Progenitor cell of endocrine pancreas (in vitro differentiated cells): ENCODE measurements at regions not wholly inside any gene's neighbourhood (a gene's known extent, or its start where the extent isn't known, plus 50 kb on each side); places are given as distances from the start of the nearest gene placed in this dataset.

Experiments used
- DNase-seq: peaks from one replicate; pipeline ENCODE4 v3.0.0; 2021; ENCODE audit warnings: low spot score; ENCODE audit not compliant: unreplicated experiment
- H3K27ac Mint-ChIP-seq: 2 replicates; pipeline ENCODE4 v1.8.0; 2021; ENCODE audit warnings: mild to moderate bottlenecking, moderate library complexity, mixed read lengths
- H3K27me3 Mint-ChIP-seq: 2 replicates; pipeline ENCODE4 v1.8.0; 2021; ENCODE audit warnings: mixed read lengths
- H3K36me3 Mint-ChIP-seq: 2 replicates; pipeline ENCODE4 v1.8.0; 2022; ENCODE audit warnings: mixed read lengths; ENCODE audit not compliant: insufficient read depth
- H3K4me1 Mint-ChIP-seq: 2 replicates; pipeline ENCODE4 v1.8.0; 2021; ENCODE audit warnings: low read depth, mixed read lengths
- H3K4me3 Mint-ChIP-seq: 2 replicates; pipeline ENCODE4 v1.8.0; 2021; ENCODE audit warnings: low read depth, mild to moderate bottlenecking, moderate library complexity, mixed read lengths
- H3K9me3 Mint-ChIP-seq: 2 replicates; pipeline ENCODE4 v1.8.0; 2021; ENCODE audit warnings: low read depth, mixed read lengths
- TF ChIP-seq, protein P1 (sequence below): fragments of 200-600 bp; sonication (generic); IDR thresholded peaks from one replicate; pipeline ENCODE4 v1.5.0; 2021; ENCODE audit warnings: antibody characterized with exemption, mild to moderate bottlenecking; ENCODE audit not compliant: unreplicated experiment

DNA sequence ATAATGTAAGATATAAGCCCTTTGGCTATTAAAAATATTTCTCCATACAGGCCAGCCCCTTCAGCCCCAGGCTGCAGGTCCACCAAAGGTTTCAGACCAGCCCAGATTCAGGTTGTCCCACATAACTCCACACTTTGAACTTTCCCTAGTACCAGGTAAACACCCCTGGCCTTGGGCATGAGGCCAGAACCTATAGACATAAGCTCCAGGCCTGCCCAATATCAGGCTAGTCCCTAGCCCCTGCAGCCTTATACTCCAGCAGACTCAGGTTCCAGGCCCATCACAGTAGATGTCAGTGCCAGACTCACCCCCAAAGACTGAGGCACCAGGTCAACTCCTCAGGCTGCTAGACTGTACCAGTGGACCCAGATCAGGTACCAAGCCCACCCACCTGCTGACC is 178.5 kb upstream of the DAAM1 start:
- Mint-ChIP-seq H3K36me3 (peaks cover 2% of the 10 kb centered on the region), H3K4me3 (no peak overlapping the region), H3K4me1 (no peaks in the 10 kb centered on the region), H3K27me3 (no peaks in the 10 kb centered on the region), H3K9me3 (peaks cover 13% of the 10 kb centered on the region), H3K27ac (no peak overlapping the region)
- TF ChIP-seq, protein P1, sequence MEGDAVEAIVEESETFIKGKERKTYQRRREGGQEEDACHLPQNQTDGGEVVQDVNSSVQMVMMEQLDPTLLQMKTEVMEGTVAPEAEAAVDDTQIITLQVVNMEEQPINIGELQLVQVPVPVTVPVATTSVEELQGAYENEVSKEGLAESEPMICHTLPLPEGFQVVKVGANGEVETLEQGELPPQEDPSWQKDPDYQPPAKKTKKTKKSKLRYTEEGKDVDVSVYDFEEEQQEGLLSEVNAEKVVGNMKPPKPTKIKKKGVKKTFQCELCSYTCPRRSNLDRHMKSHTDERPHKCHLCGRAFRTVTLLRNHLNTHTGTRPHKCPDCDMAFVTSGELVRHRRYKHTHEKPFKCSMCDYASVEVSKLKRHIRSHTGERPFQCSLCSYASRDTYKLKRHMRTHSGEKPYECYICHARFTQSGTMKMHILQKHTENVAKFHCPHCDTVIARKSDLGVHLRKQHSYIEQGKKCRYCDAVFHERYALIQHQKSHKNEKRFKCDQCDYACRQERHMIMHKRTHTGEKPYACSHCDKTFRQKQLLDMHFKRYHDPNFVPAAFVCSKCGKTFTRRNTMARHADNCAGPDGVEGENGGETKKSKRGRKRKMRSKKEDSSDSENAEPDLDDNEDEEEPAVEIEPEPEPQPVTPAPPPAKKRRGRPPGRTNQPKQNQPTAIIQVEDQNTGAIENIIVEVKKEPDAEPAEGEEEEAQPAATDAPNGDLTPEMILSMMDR, result no peak
- DNase-seq, result no peak

- Mint-ChIP-seq H3K9me3 (peaks cover 10% of the 10 kb centered on the region), H3K36me3 (peaks cover 2% of the 10 kb centered on the region), H3K27ac (no peak overlapping the region), H3K4me1 (no peaks in the 10 kb centered on the region), H3K27me3 (no peaks in the 10 kb centered on the region), H3K4me3 (no peak overlapping the region)
- TF ChIP-seq, protein P1, result no peak
- no peak for DNase-seq
Measured at GRCh38 chr14:59013672-59014298, 174.7 kb upstream of the DAAM1 start.

- Mint-ChIP-seq H3K27me3 (no peaks in the 10 kb centered on the region), H3K27ac (no peak overlapping the region), H3K9me3 (peaks cover 9% of the 10 kb centered on the region), H3K4me3 (no peak overlapping the region), H3K36me3 (peaks cover 2% of the 10 kb centered on the region), H3K4me1 (no peaks in the 10 kb centered on the region)
- TF ChIP-seq, protein P1, result no peak
- no peak for DNase-seq
Measured at GRCh38 chr14:59015482-59015881, 173.0 kb upstream of the DAAM1 start.

DNA sequence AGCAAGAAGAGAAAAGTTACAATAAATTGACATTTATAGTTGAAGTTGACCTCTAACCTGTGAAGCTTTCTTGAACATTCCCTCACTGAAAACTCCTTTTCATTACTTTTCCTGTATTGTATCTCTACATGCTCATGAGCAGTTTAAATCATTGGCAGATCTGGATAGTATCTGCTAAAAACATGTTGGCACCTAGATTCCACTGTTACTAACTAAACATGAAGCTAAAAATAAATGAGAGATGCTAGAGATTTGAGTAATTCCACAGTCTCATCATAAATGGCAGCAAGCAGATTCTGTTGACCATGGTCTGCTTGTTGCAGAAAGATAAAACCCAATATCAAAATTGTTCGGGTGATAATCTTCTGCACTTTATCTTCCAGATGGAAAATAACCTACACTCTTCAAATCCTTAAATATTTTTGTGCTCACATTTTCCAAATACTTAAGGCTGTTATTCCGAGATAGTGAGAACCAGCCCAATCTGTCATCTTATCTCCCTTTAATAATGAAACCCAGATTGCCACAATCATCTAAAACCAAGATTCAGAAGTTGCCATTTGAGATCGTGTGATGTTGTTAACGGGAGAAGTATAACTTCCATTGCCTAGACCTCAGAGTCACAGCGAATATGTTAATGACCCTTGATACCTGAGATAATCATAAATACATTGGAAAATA is 171.0 kb upstream of the DAAM1 start:
- H3K36me3 Mint-ChIP-seq, result no peaks in the 10 kb centered on the region
- no peak overlapping the region for H3K4me3 Mint-ChIP-seq
- no peaks in the 10 kb centered on the region for H3K27me3 Mint-ChIP-seq
- TF ChIP-seq, protein P1, result no peak
- H3K27ac Mint-ChIP-seq, result no peak overlapping the region
- no peak for DNase-seq
- no peaks in the 10 kb centered on the region for H3K4me1 Mint-ChIP-seq
- peaks cover 4% of the 10 kb centered on the region for H3K9me3 Mint-ChIP-seq

DNA sequence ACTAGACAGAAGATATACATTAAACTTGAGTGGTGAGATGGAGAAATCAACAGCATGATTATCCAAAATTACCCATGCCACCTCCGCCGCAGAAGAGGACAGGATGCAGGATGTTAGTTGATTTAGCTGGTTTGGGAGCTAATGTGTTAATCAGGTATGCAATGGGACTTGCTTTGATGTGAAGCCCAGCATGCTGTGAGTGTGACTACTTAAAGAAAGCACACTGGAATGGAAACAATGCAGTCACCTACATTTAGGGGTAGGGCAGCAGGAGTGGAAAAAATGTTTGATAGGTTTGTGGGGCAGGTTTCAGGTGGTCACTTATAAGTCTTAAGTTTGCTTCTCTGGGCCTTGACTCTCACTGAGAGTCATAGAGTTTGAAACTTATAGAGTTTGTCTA is 170.0 kb upstream of the DAAM1 start:
- TF ChIP-seq, protein P1, result no peak
- no peak for DNase-seq
- Mint-ChIP-seq H3K9me3 (no peaks in the 10 kb centered on the region), H3K36me3 (no peaks in the 10 kb centered on the region), H3K4me1 (no peaks in the 10 kb centered on the region), H3K27ac (no peak overlapping the region), H3K27me3 (no peaks in the 10 kb centered on the region), H3K4me3 (no peak overlapping the region)
